ENCODE measurements at regions not wholly inside any gene's neighbourhood (a gene's known extent, or its start where the extent isn't known, plus 50 kb on each side); places are given as distances from the start of the nearest gene placed in this dataset.

- Histone ChIP-seq H2BK12ac (ENCODE audit: low read length) (no peak overlapping the region), H2AFZ (ENCODE audit: insufficient read depth, low read length, poor library complexity) (no peak overlapping the region), H3K9ac (ENCODE audit: low read length) (no peak overlapping the region), H3K27me3 (ENCODE audit: insufficient read depth, low read length) (no peaks in the 10 kb centered on the region), H3K4me1 (ENCODE audit: control insufficient read depth in 1 of 2, insufficient read depth in 2 of 2, low read length in 2 of 2) (no peaks in the 10 kb centered on the region), H3K9me3 (ENCODE audit: insufficient read depth, low read depth, low read length) (peaks cover 74% of the 10 kb centered on the region), H2AK5ac (ENCODE audit: low read length) (no peak overlapping the region), H3K4me3 (ENCODE audit: low read depth, low read length) (no peak overlapping the region), H3K79me1 (ENCODE audit: low read length) (no peaks in the 10 kb centered on the region), H3K18ac (ENCODE audit: low read length) (no peak overlapping the region), H3K27ac (ENCODE audit: low read depth, low read length) (no peak overlapping the region), H3K14ac (ENCODE audit: low read length) (no peak overlapping the region), H3K36me3 (ENCODE audit: control insufficient read depth in 1 of 2, insufficient read depth in 2 of 2, low read length in 2 of 2) (no peaks in the 10 kb centered on the region), H4K8ac (ENCODE audit: low read depth, low read length) (no peak overlapping the region), H3K23ac (ENCODE audit: low read length) (no peak overlapping the region), H4K91ac (ENCODE audit: low read depth, low read length) (no peak overlapping the region), H2BK5ac (ENCODE audit: low read depth, low read length, poor library complexity) (no peak overlapping the region), H3K79me2 (ENCODE audit: control insufficient read depth, insufficient read depth, low read length, poor library complexity) (no peaks in the 10 kb centered on the region), H3K4me2 (ENCODE audit: low read length) (no peak overlapping the region), H4K12ac (ENCODE audit: low read depth, low read length) (no peak overlapping the region), H3K4ac (ENCODE audit: low read depth, low read length) (no peak overlapping the region), H2BK120ac (ENCODE audit: insufficient read depth, low read length, poor library complexity) (no peak overlapping the region)
- WGBS (ENCODE audit: extremely low coverage, insufficient coverage, insufficient read length) = no CpG with 5 or more reads among the region's 18 CpGs
- no peak for DNase-seq
Measured at GRCh38 chr14:105925615-105926372, 399.4 kb downstream of the TMEM121 start.

GRCh38 chr14:105926373-105927095 lies 400.2 kb downstream of the TMEM121 start:
- DNase-seq = no peak
- Histone ChIP-seq H2AFZ (ENCODE audit: insufficient read depth, low read length, poor library complexity) (no peak overlapping the region), H2BK12ac (ENCODE audit: low read length) (no peak overlapping the region), H3K14ac (ENCODE audit: low read length) (no peak overlapping the region), H3K23ac (ENCODE audit: low read length) (no peak overlapping the region), H3K18ac (ENCODE audit: low read length) (no peak overlapping the region), H3K4me3 (ENCODE audit: low read depth, low read length) (no peak overlapping the region), H2AK5ac (ENCODE audit: low read length) (no peak overlapping the region), H3K4me1 (ENCODE audit: control insufficient read depth in 1 of 2, insufficient read depth in 2 of 2, low read length in 2 of 2) (no peaks in the 10 kb centered on the region), H4K91ac (ENCODE audit: low read depth, low read length) (no peak overlapping the region), H4K8ac (ENCODE audit: low read depth, low read length) (no peak overlapping the region), H3K27me3 (ENCODE audit: insufficient read depth, low read length) (no peaks in the 10 kb centered on the region), H3K9me3 (ENCODE audit: insufficient read depth, low read depth, low read length) (peaks cover 68% of the 10 kb centered on the region), H3K79me2 (ENCODE audit: control insufficient read depth, insufficient read depth, low read length, poor library complexity) (no peaks in the 10 kb centered on the region), H4K12ac (ENCODE audit: low read depth, low read length) (no peak overlapping the region), H3K4ac (ENCODE audit: low read depth, low read length) (no peak overlapping the region), H3K36me3 (ENCODE audit: control insufficient read depth in 1 of 2, insufficient read depth in 2 of 2, low read length in 2 of 2) (no peaks in the 10 kb centered on the region), H3K4me2 (ENCODE audit: low read length) (no peak overlapping the region), H3K9ac (ENCODE audit: low read length) (no peak overlapping the region), H3K79me1 (ENCODE audit: low read length) (no peaks in the 10 kb centered on the region), H2BK5ac (ENCODE audit: low read depth, low read length, poor library complexity) (no peak overlapping the region), H2BK120ac (ENCODE audit: insufficient read depth, low read length, poor library complexity) (no peak overlapping the region), H3K27ac (ENCODE audit: low read depth, low read length) (no peak overlapping the region)
- no CpG with 5 or more reads among the region's 18 CpGs for WGBS (ENCODE audit: extremely low coverage, insufficient coverage, insufficient read length)

DNA sequence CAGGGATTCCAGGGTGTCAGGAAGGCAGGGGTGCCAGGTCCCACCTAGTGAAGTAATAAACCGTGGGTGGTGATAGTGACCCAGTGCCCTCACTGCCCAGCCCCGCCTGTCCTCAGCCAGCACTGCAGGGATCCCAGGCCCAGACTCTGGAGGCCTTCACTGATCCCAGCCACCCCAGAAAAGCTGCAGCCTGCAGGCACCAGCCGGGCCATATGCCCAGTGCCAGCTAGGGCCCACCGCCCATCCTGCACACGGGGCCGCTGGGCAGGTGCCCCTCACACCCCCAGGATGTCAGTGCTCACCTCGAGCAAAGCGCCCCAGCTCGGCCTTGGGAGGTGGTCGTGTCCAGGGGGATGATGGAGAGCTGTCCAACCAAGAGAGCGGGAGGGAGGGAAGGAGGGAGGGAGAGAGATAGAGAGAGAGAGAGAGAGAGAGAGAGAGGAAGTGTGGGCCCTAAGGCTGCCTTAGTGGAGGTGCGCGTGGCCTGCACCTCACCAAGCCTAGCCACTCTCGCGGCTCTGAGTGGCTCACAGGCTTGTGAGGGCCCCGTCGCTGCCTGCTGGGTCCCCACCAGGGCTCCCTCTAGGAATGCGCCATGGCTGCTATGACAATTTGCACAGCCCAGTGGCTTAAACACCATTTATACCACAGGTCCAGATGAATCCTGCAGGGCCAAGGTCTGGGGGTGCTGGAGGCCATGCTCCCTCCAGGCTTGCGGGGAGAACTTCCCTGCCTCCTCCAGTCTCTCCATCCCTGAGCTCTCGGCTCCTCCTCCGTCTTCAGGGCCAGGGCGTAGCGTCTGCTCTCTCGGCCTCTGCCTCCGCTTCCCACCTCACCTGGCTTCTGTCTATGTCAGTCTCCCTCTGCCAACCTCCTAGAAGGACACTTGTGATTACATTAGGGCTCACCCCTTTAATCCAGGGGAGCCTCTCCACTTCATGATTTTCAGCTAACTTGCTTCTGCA lies 401.0 kb downstream of the TMEM121 start:
- H2BK120ac ChIP-seq (ENCODE audit: insufficient read depth, low read length, poor library complexity) = no peak overlapping the region
- H3K36me3 ChIP-seq (ENCODE audit: control insufficient read depth in 1 of 2, insufficient read depth in 2 of 2, low read length in 2 of 2) = no peaks in the 10 kb centered on the region
- no peak overlapping the region for H3K23ac ChIP-seq (ENCODE audit: low read length)
- no peak for DNase-seq
- no peak overlapping the region for H2AFZ ChIP-seq (ENCODE audit: insufficient read depth, low read length, poor library complexity)
- no peak overlapping the region for H4K91ac ChIP-seq (ENCODE audit: low read depth, low read length)
- no peak overlapping the region for H3K9ac ChIP-seq (ENCODE audit: low read length)
- no peak overlapping the region for H2AK5ac ChIP-seq (ENCODE audit: low read length)
- H3K14ac ChIP-seq (ENCODE audit: low read length) = no peak overlapping the region
- no peak overlapping the region for H4K8ac ChIP-seq (ENCODE audit: low read depth, low read length)
- H3K18ac ChIP-seq (ENCODE audit: low read length) = no peak overlapping the region
- H3K27me3 ChIP-seq (ENCODE audit: insufficient read depth, low read length) = no peaks in the 10 kb centered on the region
- no peak overlapping the region for H2BK12ac ChIP-seq (ENCODE audit: low read length)
- no peak overlapping the region for H3K4me2 ChIP-seq (ENCODE audit: low read length)
- H3K79me1 ChIP-seq (ENCODE audit: low read length) = no peaks in the 10 kb centered on the region
- H3K4me1 ChIP-seq (ENCODE audit: control insufficient read depth in 1 of 2, insufficient read depth in 2 of 2, low read length in 2 of 2) = no peaks in the 10 kb centered on the region
- no CpG with 5 or more reads among the region's 25 CpGs for WGBS (ENCODE audit: extremely low coverage, insufficient coverage, insufficient read length)
- peaks cover 67% of the 10 kb centered on the region for H3K9me3 ChIP-seq (ENCODE audit: insufficient read depth, low read depth, low read length)
- no peak overlapping the region for H3K4ac ChIP-seq (ENCODE audit: low read depth, low read length)
- H3K79me2 ChIP-seq (ENCODE audit: control insufficient read depth, insufficient read depth, low read length, poor library complexity) = no peaks in the 10 kb centered on the region
- no peak overlapping the region for H2BK5ac ChIP-seq (ENCODE audit: low read depth, low read length, poor library complexity)
- H3K27ac ChIP-seq (ENCODE audit: low read depth, low read length) = no peak overlapping the region
- no peak overlapping the region for H4K12ac ChIP-seq (ENCODE audit: low read depth, low read length)
- no peak overlapping the region for H3K4me3 ChIP-seq (ENCODE audit: low read depth, low read length)
